K562 (cell line): ENCODE measurements at regions not wholly inside any gene's neighbourhood (a gene's known extent, or its start where the extent isn't known, plus 50 kb on each side); places are given as distances from the start of the nearest gene placed in this dataset.

ENCODE experiments used
- ATAC-seq: fragments of 200-7000 bp; cut with Tn5 transposase; 3 replicates; pipeline ENCODE4 v1.9.1; 2020; ENCODE audit warnings: moderate library complexity
- BruUV-seq: library from RNA; stranded (reverse); fragments of 400-500 nt; replicated peaks from 2 replicates; lab custom pipeline; 2021; lab: Mats Ljungman, UMichigan
- CTCF ChIA-PET: fragments of 300-600 bp; formaldehyde crosslinking; extraction: SDS; loops from one replicate; lab custom pipeline; 2021; ENCODE audit warnings: low intra/inter-chr PET ratio; lab: Yijun Ruan, JAX
- POLR2A ChIA-PET: fragments of 300-600, 350-650 bp; sonication (Branson Sonifier 250); formaldehyde crosslinking; extraction: SDS; loops from one replicate; lab custom pipeline; 2021; ENCODE audit warnings: antibody characterized with exemption, inconsistent platforms; lab: Yijun Ruan, JAX
- DNase-seq, 4 experiments: peaks; one replicate each; pipeline versions ENCODE4 v3.0.0 to v3.0.0-alpha.2; 2011 to 2018; ENCODE audit warnings: low spot score in 3 of 4, mixed read lengths in 3 of 4; ENCODE audit errors: extremely low read depth in 1 of 4
- FAIRE-seq: peaks from 2 replicates; lab custom pipeline; 2011; peaks lifted over from hg19 to GRCh38; lab: Jason Lieb, UNC
- H2AFZ ChIP-seq: 2 replicates; pipeline ENCODE4 v1.6.0; 2011; ENCODE audit warnings: low read depth, low read length, control low read depth, inconsistent platforms
- H3K27ac ChIP-seq: fragments of 200-600 bp; 3 replicates; pipeline ENCODE4 v1.8.0; 2011; ENCODE audit warnings: low read depth, mild to moderate bottlenecking, control low read depth, inconsistent platforms, low read length, moderate library complexity, mixed read lengths; ENCODE audit errors: extremely low read depth
- H3K27me3 ChIP-seq, 2 experiments: fragments of 300-600 bp in 1 of 2; 2 replicates in 1 of 2; 3 replicates in 1 of 2; pipeline versions ENCODE4 v1.6.0 to v1.8.0; 2011; ENCODE audit warnings: inconsistent platforms in 2 of 2, low read length in 2 of 2, mild to moderate bottlenecking in 1 of 2, mixed read lengths in 1 of 2, moderate library complexity in 1 of 2; ENCODE audit not compliant: control insufficient read depth in 2 of 2, insufficient read depth in 2 of 2
- H3K36me3 ChIP-seq: fragments of 300-600 bp; 3 replicates; pipeline ENCODE4 v1.8.0; 2011; ENCODE audit warnings: mild to moderate bottlenecking, low read length, inconsistent platforms; ENCODE audit not compliant: control insufficient read depth, insufficient read depth
- H3K4me1 ChIP-seq, 2 experiments: fragments of 200-600 bp in 1 of 2; replicated peaks in 1 of 2; 2 replicates in 1 of 2; 3 replicates in 1 of 2; pipeline versions ENCODE4 v1.5.1 to v1.8.0; 2011; ENCODE audit warnings: inconsistent platforms in 2 of 2, low read length in 2 of 2, mild to moderate bottlenecking in 1 of 2, mixed read lengths in 1 of 2, moderate library complexity in 1 of 2; ENCODE audit not compliant: control insufficient read depth in 2 of 2, insufficient read depth in 2 of 2
- H3K4me2 ChIP-seq: 2 replicates; pipeline ENCODE4 v1.6.1; 2011; ENCODE audit warnings: low read length, control low read depth, inconsistent platforms, mixed read lengths; ENCODE audit not compliant: insufficient read depth
- H3K4me3 ChIP-seq: fragments of 200-600 bp; sonication (generic), shearing (Covaris generic); 2 replicates; pipeline ENCODE4 v1.5.1; 2016; ENCODE audit warnings: control low read depth, inconsistent platforms
- H3K79me2 ChIP-seq: fragments of 200-600 bp; 3 replicates; pipeline ENCODE4 v1.8.0; 2011; ENCODE audit warnings: low read length, inconsistent platforms; ENCODE audit not compliant: control insufficient read depth, insufficient read depth
- H3K9ac ChIP-seq, 2 experiments: 2 replicates each; pipeline versions ENCODE4 v1.6.0 to v1.6.1; 2011; ENCODE audit warnings: low read depth in 2 of 2, low read length in 2 of 2, control low read depth in 1 of 2, inconsistent platforms in 1 of 2, mild to moderate bottlenecking in 1 of 2, mixed read lengths in 1 of 2; ENCODE audit not compliant: insufficient read depth in 1 of 2
- H3K9me1 ChIP-seq: one replicate; pipeline ENCODE4 v1.6.0; 2011; ENCODE audit warnings: inconsistent platforms, mild to moderate bottlenecking, low read length, moderate library complexity; ENCODE audit not compliant: control insufficient read depth, insufficient read depth
- H3K9me3 ChIP-seq: replicated peaks from 2 replicates; pipeline ENCODE4 v1.5.1; 2011; ENCODE audit warnings: low read depth, low read length, inconsistent platforms; ENCODE audit not compliant: control insufficient read depth, insufficient read depth
- H4K20me1 ChIP-seq: replicated peaks from 2 replicates; pipeline ENCODE4 v1.6.1; 2011; ENCODE audit warnings: low read length, inconsistent platforms, mixed read lengths; ENCODE audit not compliant: control insufficient read depth, insufficient read depth
- BRD9 ChIP-seq: fragments of 450-650 bp; IDR thresholded peaks from 2 replicates; pipeline ENCODE4 v1.6.1; 2018; ENCODE audit warnings: low read depth; ENCODE audit not compliant: partially characterized antibody
- FIP1L1 ChIP-seq: fragments of 200-400 bp; formaldehyde crosslinking; IDR thresholded peaks from 2 replicates; pipeline ENCODE4 v1.6.1; 2018; ENCODE audit warnings: mild to moderate bottlenecking, low read depth, low read length; ENCODE audit not compliant: poor library complexity, severe bottlenecking
- HEY1 ChIP-seq: fragments of 250-450 bp; sonication (Bioruptor Pico); IDR thresholded peaks from 2 replicates; pipeline ENCODE4 v1.5.0; 2020; ENCODE audit warnings: mild to moderate bottlenecking, moderate library complexity, borderline replicate concordance
- IFI16 ChIP-seq: fragments of 250-450 bp; sonication (Bioruptor Pico); IDR thresholded peaks from 2 replicates; pipeline ENCODE4 v2.1.2; 2022; ENCODE audit warnings: mild to moderate bottlenecking, inconsistent platforms
- OTX1 ChIP-seq: fragments of 450-650 bp; formaldehyde crosslinking; IDR thresholded peaks from 2 replicates; pipeline ENCODE4 v1.4.0; 2022; ENCODE audit warnings: mild to moderate bottlenecking
- RFX1 ChIP-seq: fragments of 450-650 bp; IDR thresholded peaks from 2 replicates; pipeline ENCODE4 v1.6.1; 2016; ENCODE audit warnings: mild to moderate bottlenecking, moderate library complexity
- SRSF9 ChIP-seq: fragments of 200-400 bp; formaldehyde crosslinking; IDR thresholded peaks from 2 replicates; pipeline ENCODE4 v1.6.1; 2017; ENCODE audit warnings: low read depth, low read length, borderline replicate concordance
- STAT5B ChIP-seq: fragments of 250-450 bp; sonication (Bioruptor Pico); IDR thresholded peaks from 2 replicates; pipeline ENCODE4 v1.8.0; 2021; ENCODE audit warnings: mild to moderate bottlenecking, inconsistent platforms
- TRIM24 ChIP-seq, 2 experiments: fragments of 450-650 bp; IDR thresholded peaks; 2 replicates each; pipeline ENCODE4 v1.6.1; 2016
- ZNF408 ChIP-seq: fragments of 250-450 bp; sonication (Bioruptor Pico); IDR thresholded peaks from 2 replicates; pipeline ENCODE4 v1.4.0; 2020; ENCODE audit warnings: low read depth, mild to moderate bottlenecking, moderate library complexity
- ZNF75A ChIP-seq: fragments of 450-650 bp; formaldehyde crosslinking; IDR thresholded peaks from 2 replicates; pipeline ENCODE4 v1.4.0; 2020; ENCODE audit warnings: mild to moderate bottlenecking
- WGBS: fragments of 100-300 bp; shearing (Covaris generic); methylation state at CpG from one replicate; pipeline ENCODE4 v1.1.6; 2016; ENCODE audit warnings: low coverage, mixed read lengths; ENCODE audit not compliant: insufficient coverage; ENCODE audit errors: missing lambda C conversion rate; 5-methylcytosine and 5-hydroxymethylcytosine counted together
- in situ Hi-C: fragments of 300-500 bp; cut with MboI; formaldehyde crosslinking; loops from 4 replicates; pipeline ENCODE4 v1.15.0; 2018; ENCODE audit warnings: inconsistent platforms, mixed read lengths
- intact Hi-C: fragments of 100-400 bp; cut with micrococcal nuclease; formaldehyde crosslinking; loops from 2 replicates; pipeline ENCODE4 v1.14.2; 2022
- TF ChIP-seq, protein P1 (sequence below), 3 experiments: IDR thresholded peaks in 2 of 3; conservative IDR thresholded peaks in 1 of 3; 2 replicates each; pipeline ENCODE4 v1.5.1; 2011 to 2012; ENCODE audit warnings: low read length in 3 of 3, mild to moderate bottlenecking in 3 of 3, control low read depth in 2 of 3, improper control_type of control experiment in 1 of 3, inconsistent platforms in 1 of 3, low read depth in 1 of 3, mixed read lengths in 1 of 3, moderate library complexity in 1 of 3; ENCODE audit not compliant: insufficient read depth in 2 of 3
- TF ChIP-seq, protein P2 (sequence below), 2 experiments: fragments of 450-650 bp in 1 of 2; sonication (generic) in 1 of 2; formaldehyde crosslinking in 1 of 2; IDR thresholded peaks in 1 of 2; conservative IDR thresholded peaks in 1 of 2; 2 replicates each; pipeline versions ENCODE4 v1.6.1 to v1.8.1; 2016 to 2023; ENCODE audit warnings: mild to moderate bottlenecking in 2 of 2, moderate library complexity in 2 of 2, inconsistent platforms in 1 of 2, missing genetic modification reagents in 1 of 2
- TF ChIP-seq, protein P3 (sequence below): fragments of 450-650 bp; formaldehyde crosslinking; IDR thresholded peaks from 2 replicates; pipeline ENCODE4 v1.4.0; 2022; ENCODE audit warnings: missing genetic modification characterization

DNA sequence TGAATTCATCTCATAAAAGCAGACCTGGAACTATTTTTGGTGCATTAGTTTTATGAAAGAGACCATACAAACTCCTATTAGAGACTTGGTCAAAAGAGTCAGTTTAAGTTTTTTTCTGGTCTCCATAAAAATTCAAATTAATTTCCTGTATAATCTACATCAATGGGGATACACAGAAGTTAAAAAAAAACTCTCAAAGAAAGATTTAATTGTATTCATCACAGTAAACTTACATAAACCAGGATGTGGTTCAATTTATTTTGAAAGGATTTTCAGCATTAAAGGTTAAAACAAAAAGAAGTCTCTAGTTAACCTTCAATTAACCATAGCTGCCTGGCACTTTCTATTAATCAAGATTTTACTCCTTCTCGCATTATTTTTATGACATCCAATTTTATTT is 530.3 kb upstream of the KCNMB2 start:
- H2AFZ ChIP-seq = no peak overlapping the region
- DNase-seq (no peak), ATAC-seq (no peak), FAIRE-seq (no peak)
- no peaks in the 10 kb centered on the region for H3K9me3 ChIP-seq
- TF ChIP-seq BRD9 = no peak
- no peak for TF ChIP-seq ZNF408 (CRISPR knock-in tag)
- TF ChIP-seq TRIM24 (IDR thresholded peaks at IDR 0.05) = no peak
- no peak for TF ChIP-seq STAT5B (CRISPR knock-in tag)
- TF ChIP-seq HEY1 (CRISPR knock-in tag) = no peak
- ChIA-PET CTCF (no interaction called here), POLR2A (no interaction called here)
- no peak overlapping the region for H3K4me3 ChIP-seq
- H3K9ac ChIP-seq = no peak overlapping the region
- WGBS = 10% methylated on average over 1 of the region's 1 CpG
- H3K4me2 ChIP-seq = no peak overlapping the region
- in situ Hi-C loops = no loop called here
- H3K4me1 ChIP-seq = no peaks in the 10 kb centered on the region
- intact Hi-C loops = no loop called here
- H3K27ac ChIP-seq = no peak overlapping the region
- H3K9me1 ChIP-seq = no peaks in the 10 kb centered on the region
- no peaks in the 10 kb centered on the region for H3K79me2 ChIP-seq
- no TSS peak for BruUV-seq
- no peaks in the 10 kb centered on the region for H3K36me3 ChIP-seq
- no peaks in the 10 kb centered on the region for H3K27me3 ChIP-seq
- no peaks in the 10 kb centered on the region for H4K20me1 ChIP-seq

DNA sequence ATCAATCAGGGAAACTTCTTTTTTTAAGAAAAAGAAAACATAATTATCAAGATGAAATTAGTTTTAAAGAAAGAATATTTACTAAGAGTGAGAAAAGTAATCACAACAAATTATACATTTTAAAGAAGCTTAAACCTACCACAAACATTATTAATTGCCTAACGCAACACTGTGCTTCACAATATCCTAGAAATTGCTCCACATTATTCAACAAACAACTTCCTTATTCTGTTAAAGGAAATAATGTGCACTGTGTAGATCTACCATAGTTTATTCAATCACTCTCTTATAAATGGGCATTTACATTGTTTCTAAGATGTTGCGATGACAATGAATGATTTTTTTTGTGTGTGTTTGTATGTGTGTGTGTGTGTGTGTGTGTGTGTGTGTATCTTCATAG is 525.9 kb upstream of the KCNMB2 start:
- H3K36me3 ChIP-seq = no peaks in the 10 kb centered on the region
- H3K4me3 ChIP-seq = no peak overlapping the region
- no peaks in the 10 kb centered on the region for H3K27me3 ChIP-seq
- no peak overlapping the region for H3K27ac ChIP-seq
- DNase-seq (no peak), FAIRE-seq (no peak), ATAC-seq (no peak)
- no TSS peak for BruUV-seq
- intact Hi-C loops = no loop called here
- no peaks in the 10 kb centered on the region for H3K4me1 ChIP-seq
- CTCF ChIA-PET = no interaction called here
- no peak overlapping the region for H2AFZ ChIP-seq
- H3K9ac ChIP-seq = no peak overlapping the region
- POLR2A ChIA-PET = no interaction called here
- no peaks in the 10 kb centered on the region for H3K79me2 ChIP-seq
- 22% methylated on average over 2 of the region's 2 CpGs for WGBS
- no peaks in the 10 kb centered on the region for H4K20me1 ChIP-seq
- H3K4me2 ChIP-seq = no peak overlapping the region
- H3K9me3 ChIP-seq = no peaks in the 10 kb centered on the region
- H3K9me1 ChIP-seq = no peaks in the 10 kb centered on the region
- in situ Hi-C loops = no loop called here
- TF ChIP-seq, protein P1, sequence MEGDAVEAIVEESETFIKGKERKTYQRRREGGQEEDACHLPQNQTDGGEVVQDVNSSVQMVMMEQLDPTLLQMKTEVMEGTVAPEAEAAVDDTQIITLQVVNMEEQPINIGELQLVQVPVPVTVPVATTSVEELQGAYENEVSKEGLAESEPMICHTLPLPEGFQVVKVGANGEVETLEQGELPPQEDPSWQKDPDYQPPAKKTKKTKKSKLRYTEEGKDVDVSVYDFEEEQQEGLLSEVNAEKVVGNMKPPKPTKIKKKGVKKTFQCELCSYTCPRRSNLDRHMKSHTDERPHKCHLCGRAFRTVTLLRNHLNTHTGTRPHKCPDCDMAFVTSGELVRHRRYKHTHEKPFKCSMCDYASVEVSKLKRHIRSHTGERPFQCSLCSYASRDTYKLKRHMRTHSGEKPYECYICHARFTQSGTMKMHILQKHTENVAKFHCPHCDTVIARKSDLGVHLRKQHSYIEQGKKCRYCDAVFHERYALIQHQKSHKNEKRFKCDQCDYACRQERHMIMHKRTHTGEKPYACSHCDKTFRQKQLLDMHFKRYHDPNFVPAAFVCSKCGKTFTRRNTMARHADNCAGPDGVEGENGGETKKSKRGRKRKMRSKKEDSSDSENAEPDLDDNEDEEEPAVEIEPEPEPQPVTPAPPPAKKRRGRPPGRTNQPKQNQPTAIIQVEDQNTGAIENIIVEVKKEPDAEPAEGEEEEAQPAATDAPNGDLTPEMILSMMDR (IDR thresholded peaks at IDR 0.05 in 2 of 3, conservative IDR thresholded peaks at IDR 0.05 in 1 of 3; ENCODE audit: insufficient read depth in 2 of 3, low read depth in 1 of 3, low read length in 3 of 3) = no peak
- no peak for TF ChIP-seq FIP1L1
- TF ChIP-seq RFX1 = no peak
- no peak for TF ChIP-seq IFI16
- TF ChIP-seq ZNF75A (CRISPR knock-in tag) = no peak
- no peak for TF ChIP-seq SRSF9
- TF ChIP-seq, protein P2, sequence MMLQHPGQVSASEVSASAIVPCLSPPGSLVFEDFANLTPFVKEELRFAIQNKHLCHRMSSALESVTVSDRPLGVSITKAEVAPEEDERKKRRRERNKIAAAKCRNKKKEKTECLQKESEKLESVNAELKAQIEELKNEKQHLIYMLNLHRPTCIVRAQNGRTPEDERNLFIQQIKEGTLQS (IDR thresholded peaks at IDR 0.05) = no peak
- TF ChIP-seq, protein P2 (CRISPR knock-in tag; conservative IDR thresholded peaks at IDR 0.05) = no peak
- TF ChIP-seq OTX1 (CRISPR knock-in tag) = no peak
- TF ChIP-seq, protein P3, sequence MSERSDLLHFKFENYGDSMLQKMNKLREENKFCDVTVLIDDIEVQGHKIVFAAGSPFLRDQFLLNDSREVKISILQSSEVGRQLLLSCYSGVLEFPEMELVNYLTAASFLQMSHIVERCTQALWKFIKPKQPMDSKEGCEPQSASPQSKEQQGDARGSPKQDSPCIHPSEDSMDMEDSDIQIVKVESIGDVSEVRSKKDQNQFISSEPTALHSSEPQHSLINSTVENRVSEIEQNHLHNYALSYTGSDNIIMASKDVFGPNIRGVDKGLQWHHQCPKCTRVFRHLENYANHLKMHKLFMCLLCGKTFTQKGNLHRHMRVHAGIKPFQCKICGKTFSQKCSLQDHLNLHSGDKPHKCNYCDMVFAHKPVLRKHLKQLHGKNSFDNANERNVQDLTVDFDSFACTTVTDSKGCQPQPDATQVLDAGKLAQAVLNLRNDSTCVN = no peak
